SU-DHL-6 (cell line): ENCODE measurements at regions not wholly inside any gene's neighbourhood (a gene's known extent, or its start where the extent isn't known, plus 50 kb on each side); places are given as distances from the start of the nearest gene placed in this dataset.

Experiments
- H2AFZ ChIP-seq: fragments of 200-600 bp; sonication (generic); 2 replicates; pipeline ENCODE4 v1.6.1; 2014; ENCODE audit warnings: low read depth, mild to moderate bottlenecking, moderate library complexity, mixed read lengths, antibody characterized with exemption, low read length; ENCODE audit not compliant: severe bottlenecking
- H3F3A ChIP-seq: fragments of 200-600 bp; shearing (Covaris generic); 2 replicates; pipeline ENCODE4 v1.6.0; 2016; ENCODE audit warnings: antibody characterized with exemption, mild to moderate bottlenecking; ENCODE audit not compliant: insufficient read depth
- H3K27ac ChIP-seq: fragments of 200-600 bp; sonication (generic); 2 replicates; pipeline ENCODE4 v1.5.1; 2016; ENCODE audit warnings: low read depth, mild to moderate bottlenecking, low read length, moderate library complexity, mixed read lengths
- H3K27me3 ChIP-seq: fragments of 200-600 bp; sonication (generic), shearing (Covaris generic); 2 replicates; pipeline ENCODE4 v1.6.0; 2014; ENCODE audit warnings: mild to moderate bottlenecking, low read length
- H3K36me3 ChIP-seq: fragments of 200-600 bp; sonication (generic); 2 replicates; pipeline ENCODE4 v1.6.1; 2014; ENCODE audit warnings: mild to moderate bottlenecking, low read length, mixed read lengths
- H3K4me2 ChIP-seq: fragments of 300-600, 200-600 bp; shearing (Covaris generic), sonication (generic); 2 replicates; pipeline ENCODE4 v1.6.0; 2014; ENCODE audit warnings: low read length, low read depth, mild to moderate bottlenecking; ENCODE audit not compliant: poor library complexity, severe bottlenecking
- H3K4me3 ChIP-seq: fragments of 200-600 bp; sonication (generic); 2 replicates; pipeline ENCODE4 v1.5.1; 2014; ENCODE audit warnings: antibody characterized with exemption, low read length, mild to moderate bottlenecking, mixed read lengths; ENCODE audit not compliant: insufficient read depth, poor library complexity, severe bottlenecking
- H3K79me2 ChIP-seq: fragments of 200-600 bp; sonication (generic); 2 replicates; pipeline ENCODE4 v1.6.1; 2014; ENCODE audit warnings: mild to moderate bottlenecking, low read length, moderate library complexity; ENCODE audit not compliant: insufficient read depth
- H3K9ac ChIP-seq: fragments of 200-600 bp; sonication (generic); 2 replicates; pipeline ENCODE4 v1.7.0; 2014; ENCODE audit warnings: mild to moderate bottlenecking, low read length
- H3K9me2 ChIP-seq: fragments of 200-600 bp; sonication (generic); replicated peaks from 2 replicates; pipeline ENCODE4 v1.6.1; 2014; ENCODE audit warnings: low read length; ENCODE audit not compliant: insufficient read depth
- H3K9me3 ChIP-seq: fragments of 200-600 bp; sonication (generic); 2 replicates; pipeline ENCODE4 v1.6.1; 2014; ENCODE audit warnings: low read length, mixed read lengths; ENCODE audit not compliant: insufficient read depth
- H4K20me1 ChIP-seq: fragments of 200-600 bp; sonication (generic); 2 replicates; pipeline ENCODE4 v1.6.1; 2014; ENCODE audit warnings: low read depth, mild to moderate bottlenecking, antibody characterized with exemption, low read length, moderate library complexity, mixed read lengths
- CTCF ChIP-seq: fragments of 200-600 bp; sonication (generic); IDR thresholded peaks from one replicate; pipeline ENCODE4 v1.5.1; 2017; ENCODE audit warnings: antibody characterized with exemption, mild to moderate bottlenecking, low read length, moderate library complexity; ENCODE audit not compliant: insufficient read depth, poor library complexity, severe bottlenecking
- EZH2phosphoT487 ChIP-seq: fragments of 200-600 bp; sonication (generic), shearing (Covaris generic); conservative IDR thresholded peaks from 2 replicates; pipeline ENCODE4 v1.6.1; 2018; ENCODE audit warnings: mild to moderate bottlenecking, antibody characterized with exemption, low read length, moderate library complexity, mixed read lengths

- Histone ChIP-seq H3K9ac (no peak overlapping the region), H3F3A (no peaks in the 10 kb centered on the region), H3K4me3 (no peak overlapping the region), H3K36me3 (no peaks in the 10 kb centered on the region), H3K9me2 (no peaks in the 10 kb centered on the region), H3K27me3 (no peaks in the 10 kb centered on the region), H4K20me1 (no peaks in the 10 kb centered on the region), H3K79me2 (no peaks in the 10 kb centered on the region), H2AFZ (no peak overlapping the region), H3K27ac (no peak overlapping the region), H3K4me2 (no peak overlapping the region), H3K9me3 (no peaks in the 10 kb centered on the region)
- TF ChIP-seq CTCF (no peak), EZH2phosphoT487 (no peak)
Observed at GRCh38 chr1:221271701-221272100, 392.5 kb downstream of the HLX start.

- Histone ChIP-seq H3K4me3 (no peak overlapping the region), H3K27me3 (no peaks in the 10 kb centered on the region), H3F3A (no peaks in the 10 kb centered on the region), H3K9ac (no peak overlapping the region), H3K79me2 (no peaks in the 10 kb centered on the region), H2AFZ (no peak overlapping the region), H3K36me3 (no peaks in the 10 kb centered on the region), H3K9me2 (no peaks in the 10 kb centered on the region), H3K27ac (no peak overlapping the region), H3K9me3 (no peaks in the 10 kb centered on the region), H4K20me1 (no peaks in the 10 kb centered on the region), H3K4me2 (no peak overlapping the region)
- TF ChIP-seq EZH2phosphoT487 (no peak), CTCF (no peak)
Observed at GRCh38 chr1:221272940-221273339, 393.7 kb downstream of the HLX start.

- Histone ChIP-seq H3F3A (no peaks in the 10 kb centered on the region), H3K27me3 (no peaks in the 10 kb centered on the region), H2AFZ (no peak overlapping the region), H3K9me3 (no peaks in the 10 kb centered on the region), H3K9me2 (no peaks in the 10 kb centered on the region), H3K4me2 (no peak overlapping the region), H3K9ac (no peak overlapping the region), H3K4me3 (no peak overlapping the region), H4K20me1 (no peaks in the 10 kb centered on the region), H3K36me3 (no peaks in the 10 kb centered on the region), H3K79me2 (no peaks in the 10 kb centered on the region), H3K27ac (no peak overlapping the region)
- TF ChIP-seq CTCF (no peak), EZH2phosphoT487 (no peak)
Observed at GRCh38 chr1:221274373-221274772, 395.1 kb downstream of the HLX start.
